ENCODE measurements at regions not wholly inside any gene's neighbourhood (a gene's known extent, or its start where the extent isn't known, plus 50 kb on each side); places are given as distances from the start of the nearest gene placed in this dataset.

DNA sequence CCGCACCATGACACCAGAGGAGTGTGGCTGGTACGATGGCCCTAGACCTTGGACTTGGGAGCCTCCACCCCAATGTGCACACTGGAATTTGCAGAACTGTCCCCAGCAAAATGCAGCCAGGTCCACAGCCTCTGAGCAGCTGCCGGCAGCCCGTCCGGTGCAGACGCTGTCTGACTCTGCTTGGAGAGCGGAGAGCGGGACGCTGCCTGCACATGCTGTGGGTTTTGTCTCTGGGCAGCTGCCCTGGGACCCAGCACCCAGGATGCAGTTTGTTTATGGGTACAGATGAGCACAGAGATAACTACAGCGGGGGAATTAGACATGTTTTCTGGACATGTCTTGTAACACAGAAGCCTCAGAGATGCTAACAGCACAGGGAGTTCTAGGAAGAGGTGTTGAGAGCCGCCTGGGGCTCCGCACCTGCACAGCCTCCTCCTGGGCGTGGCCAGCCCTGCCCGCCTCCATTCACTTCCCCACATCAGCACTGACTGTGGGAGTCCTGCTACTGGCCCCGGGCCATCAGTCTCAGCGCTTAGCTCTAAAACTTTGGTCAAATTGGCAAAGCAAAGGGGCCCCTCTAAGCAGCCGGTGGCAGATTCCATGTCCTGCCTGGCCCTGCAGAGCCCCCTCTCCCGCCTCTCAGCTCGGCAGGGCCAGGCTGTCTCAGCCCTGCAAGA, 159.6 kb downstream of the IRX2 start:
- no peak for FAIRE-seq
- TF ChIP-seq, protein P1, sequence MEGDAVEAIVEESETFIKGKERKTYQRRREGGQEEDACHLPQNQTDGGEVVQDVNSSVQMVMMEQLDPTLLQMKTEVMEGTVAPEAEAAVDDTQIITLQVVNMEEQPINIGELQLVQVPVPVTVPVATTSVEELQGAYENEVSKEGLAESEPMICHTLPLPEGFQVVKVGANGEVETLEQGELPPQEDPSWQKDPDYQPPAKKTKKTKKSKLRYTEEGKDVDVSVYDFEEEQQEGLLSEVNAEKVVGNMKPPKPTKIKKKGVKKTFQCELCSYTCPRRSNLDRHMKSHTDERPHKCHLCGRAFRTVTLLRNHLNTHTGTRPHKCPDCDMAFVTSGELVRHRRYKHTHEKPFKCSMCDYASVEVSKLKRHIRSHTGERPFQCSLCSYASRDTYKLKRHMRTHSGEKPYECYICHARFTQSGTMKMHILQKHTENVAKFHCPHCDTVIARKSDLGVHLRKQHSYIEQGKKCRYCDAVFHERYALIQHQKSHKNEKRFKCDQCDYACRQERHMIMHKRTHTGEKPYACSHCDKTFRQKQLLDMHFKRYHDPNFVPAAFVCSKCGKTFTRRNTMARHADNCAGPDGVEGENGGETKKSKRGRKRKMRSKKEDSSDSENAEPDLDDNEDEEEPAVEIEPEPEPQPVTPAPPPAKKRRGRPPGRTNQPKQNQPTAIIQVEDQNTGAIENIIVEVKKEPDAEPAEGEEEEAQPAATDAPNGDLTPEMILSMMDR (IDR thresholded peaks at IDR 0.05; ENCODE audit: insufficient read depth, low read length, severe bottlenecking) = no peak
- H3K27me3 ChIP-seq (ENCODE audit: control insufficient read depth, insufficient read depth, low read length) = no peaks in the 10 kb centered on the region
- no peak overlapping the region for H3K4me3 ChIP-seq (ENCODE audit: low read depth, low read length)
- no peaks in the 10 kb centered on the region for H3K36me3 ChIP-seq (ENCODE audit: control insufficient read depth, insufficient read depth, low read length)
- no peak for DNase-seq (ENCODE audit: low read depth)

DNA sequence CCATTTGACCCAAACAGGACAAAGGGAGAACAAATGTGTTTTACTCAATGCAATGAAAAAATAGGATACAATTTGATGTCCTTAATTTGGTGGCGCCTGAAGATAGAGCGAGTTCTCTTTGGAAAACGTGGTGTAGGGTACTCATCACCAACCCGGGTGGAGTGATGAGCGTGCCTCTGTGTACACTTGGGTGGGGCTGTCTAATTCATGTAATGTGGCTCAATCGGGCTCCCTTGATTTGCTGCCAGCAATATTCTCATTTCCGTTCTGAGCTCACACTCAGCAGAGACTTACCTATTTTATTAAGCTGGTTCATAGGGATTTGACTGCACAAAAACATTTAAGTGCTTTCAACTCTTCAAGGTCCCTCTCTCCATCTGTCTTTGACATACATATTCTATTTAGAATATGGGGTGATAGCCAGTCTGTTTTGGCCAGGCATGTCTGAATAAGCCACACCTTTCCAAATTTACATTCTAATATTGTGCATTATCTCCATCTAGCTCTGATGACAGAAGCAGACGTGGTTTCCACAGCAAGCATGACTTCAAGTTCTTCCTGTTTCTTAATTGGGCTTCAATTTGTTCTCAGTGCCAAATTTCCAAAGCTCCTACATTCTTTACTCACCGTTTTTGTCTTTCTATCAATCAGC, 162.5 kb downstream of the IRX2 start:
- FAIRE-seq (no peak), DNase-seq (ENCODE audit: low read depth) (no peak)
- no peaks in the 10 kb centered on the region for H3K27me3 ChIP-seq (ENCODE audit: control insufficient read depth, insufficient read depth, low read length)

DNA sequence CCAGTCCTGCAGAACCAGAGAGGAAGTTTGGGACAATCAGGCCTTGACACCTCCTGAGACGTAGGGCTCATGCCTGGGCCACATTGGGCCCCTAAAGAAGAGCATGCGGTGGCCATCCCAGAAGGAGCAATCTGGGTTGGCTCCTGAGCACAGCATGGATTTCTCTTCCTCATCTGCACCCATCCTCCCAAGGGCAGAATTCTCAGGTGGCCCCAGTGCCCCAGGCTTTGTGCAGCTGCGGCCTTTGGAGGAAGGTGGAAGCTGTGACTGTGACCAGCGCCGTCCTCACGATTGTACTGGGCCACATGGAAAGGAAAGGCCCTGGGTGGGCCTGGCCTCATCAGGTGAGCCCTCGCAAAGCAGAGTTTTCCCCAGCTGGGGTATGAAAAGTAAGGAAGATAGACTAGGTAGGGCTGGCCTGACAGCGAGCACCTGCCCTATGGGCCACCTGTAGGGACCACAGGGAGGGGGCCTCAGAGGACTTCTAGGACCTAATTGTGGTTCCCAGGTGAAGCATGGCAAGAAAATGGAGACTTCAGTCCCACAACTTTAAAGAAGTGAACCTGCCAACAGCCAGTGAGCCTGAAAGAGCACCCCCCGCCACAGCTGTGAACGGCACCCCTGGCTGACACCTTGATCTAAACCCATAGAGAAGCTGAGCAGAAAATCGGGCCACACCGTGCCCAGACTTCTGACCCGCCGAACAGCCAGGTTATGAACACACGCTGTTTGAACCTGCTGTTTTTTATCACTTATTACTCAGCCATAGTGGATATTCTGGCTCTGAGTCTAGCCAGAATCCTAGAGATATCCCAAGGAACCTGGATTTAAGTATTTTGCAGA, 164.1 kb downstream of the IRX2 start:
- TF ChIP-seq, protein P1 (IDR thresholded peaks at IDR 0.05; ENCODE audit: insufficient read depth, low read length, severe bottlenecking) = no peak
- no peak for FAIRE-seq
- Histone ChIP-seq H3K27me3 (ENCODE audit: control insufficient read depth, insufficient read depth, low read length) (no peaks in the 10 kb centered on the region), H3K4me3 (ENCODE audit: low read depth, low read length) (no peak overlapping the region), H3K36me3 (ENCODE audit: control insufficient read depth, insufficient read depth, low read length) (no peaks in the 10 kb centered on the region)
- no peak for DNase-seq (ENCODE audit: low read depth)

More for the DNA sequence above, 162.5 kb downstream of the IRX2 start:
- TF ChIP-seq, protein P1 (IDR thresholded peaks at IDR 0.05; ENCODE audit: insufficient read depth, low read length, severe bottlenecking) = no peak
- H3K4me3 ChIP-seq (ENCODE audit: low read depth, low read length) = no peak overlapping the region
- H3K36me3 ChIP-seq (ENCODE audit: control insufficient read depth, insufficient read depth, low read length) = no peaks in the 10 kb centered on the region

DNA sequence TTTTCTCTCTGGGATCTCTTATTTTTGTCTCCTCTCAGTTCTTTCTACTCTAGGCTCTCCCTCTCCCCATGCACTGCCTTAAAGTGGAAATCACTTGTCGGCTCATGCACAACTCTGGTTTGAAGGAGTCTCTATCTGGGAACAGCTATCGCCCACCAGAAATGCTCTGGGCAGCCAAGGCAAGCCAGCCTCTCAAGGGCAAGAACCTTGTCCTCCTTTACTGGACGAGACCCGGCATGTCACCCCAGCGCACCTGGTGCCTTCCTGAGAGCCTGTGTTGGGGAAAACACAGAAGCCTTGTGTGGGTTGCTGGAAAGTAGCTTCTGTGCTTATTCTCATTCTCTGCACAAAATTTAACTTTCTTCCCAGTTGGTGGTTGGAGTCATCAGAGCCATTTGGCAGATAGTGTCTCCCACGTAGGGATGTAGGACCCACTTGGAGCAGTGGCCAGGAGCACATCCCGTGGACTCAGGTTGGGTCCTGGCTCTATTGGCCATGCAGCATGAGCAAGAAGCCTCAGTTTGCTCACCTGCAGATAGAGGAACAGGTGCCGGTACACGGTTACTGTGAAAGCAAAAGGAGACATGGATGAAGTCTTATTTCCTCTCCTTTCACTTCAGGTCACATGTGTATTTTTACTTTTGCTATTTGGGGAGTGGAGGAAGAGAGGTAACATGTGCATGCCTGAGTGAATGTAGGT, 165.3 kb downstream of the IRX2 start:
- DNase-seq (ENCODE audit: low read depth) = no peak
- FAIRE-seq = no peak
- H3K36me3 ChIP-seq (ENCODE audit: control insufficient read depth, insufficient read depth, low read length) = no peaks in the 10 kb centered on the region
- no peaks in the 10 kb centered on the region for H3K27me3 ChIP-seq (ENCODE audit: control insufficient read depth, insufficient read depth, low read length)
- TF ChIP-seq, protein P1 (IDR thresholded peaks at IDR 0.05; ENCODE audit: insufficient read depth, low read length, severe bottlenecking) = no peak
- H3K4me3 ChIP-seq (ENCODE audit: low read depth, low read length) = no peak overlapping the region

DNA sequence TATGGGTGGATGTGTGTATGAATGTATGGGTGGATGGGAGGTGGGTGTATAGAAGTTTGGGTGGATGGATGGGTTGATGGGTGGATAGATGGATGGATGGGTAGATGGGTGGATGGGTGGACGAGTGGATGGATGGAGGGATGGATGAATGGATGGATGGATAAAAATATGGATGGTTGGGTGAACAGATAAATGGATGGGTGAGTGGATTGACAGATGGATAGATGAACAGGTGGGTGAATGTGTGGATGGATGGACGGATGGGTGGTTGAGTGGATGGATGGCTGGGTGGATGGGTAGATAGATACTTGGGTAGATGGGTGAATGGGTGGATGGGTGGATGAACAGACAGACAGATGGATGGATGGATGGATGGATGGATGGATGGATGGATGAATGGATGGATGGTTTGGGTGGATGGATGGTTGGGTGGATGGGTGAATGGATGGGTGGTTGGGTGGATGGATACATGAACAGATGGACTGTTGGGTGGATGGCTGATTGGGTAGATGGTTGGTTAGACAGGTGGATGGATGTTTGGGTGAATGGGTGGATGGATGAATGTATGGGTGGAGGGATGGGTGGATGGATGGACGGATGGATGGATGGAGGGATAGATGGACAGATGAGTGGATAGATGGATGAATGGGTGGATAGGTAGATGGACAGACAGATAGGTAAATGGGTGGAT, 166.8 kb downstream of the IRX2 start:
- TF ChIP-seq, protein P1 (IDR thresholded peaks at IDR 0.05; ENCODE audit: insufficient read depth, low read length, severe bottlenecking) = no peak
- FAIRE-seq = no peak
- no peaks in the 10 kb centered on the region for H3K27me3 ChIP-seq (ENCODE audit: control insufficient read depth, insufficient read depth, low read length)

More for the DNA sequence above, 166.8 kb downstream of the IRX2 start:
- DNase-seq (ENCODE audit: low read depth) = no peak
- Histone ChIP-seq H3K4me3 (ENCODE audit: low read depth, low read length) (no peak overlapping the region), H3K36me3 (ENCODE audit: control insufficient read depth, insufficient read depth, low read length) (no peaks in the 10 kb centered on the region)
